D721Med (cell line): ENCODE measurements at regions not wholly inside any gene's neighbourhood (a gene's known extent, or its start where the extent isn't known, plus 50 kb on each side); places are given as distances from the start of the nearest gene placed in this dataset.

ENCODE experiments used
- DNase-seq: peaks from one replicate; pipeline ENCODE4 v3.0.0; 2011; ENCODE audit warnings: low spot score; ENCODE audit not compliant: insufficient read length
- FAIRE-seq: peaks from 2 replicates; lab custom pipeline; 2011; peaks lifted over from hg19 to GRCh38; lab: Jason Lieb, UNC
- TF ChIP-seq, protein P1 (sequence below): IDR thresholded peaks from 2 replicates; pipeline ENCODE4 v1.5.1; 2012; ENCODE audit warnings: mild to moderate bottlenecking, control low read depth; ENCODE audit not compliant: insufficient read depth; ENCODE audit errors: missing control alignments

DNA sequence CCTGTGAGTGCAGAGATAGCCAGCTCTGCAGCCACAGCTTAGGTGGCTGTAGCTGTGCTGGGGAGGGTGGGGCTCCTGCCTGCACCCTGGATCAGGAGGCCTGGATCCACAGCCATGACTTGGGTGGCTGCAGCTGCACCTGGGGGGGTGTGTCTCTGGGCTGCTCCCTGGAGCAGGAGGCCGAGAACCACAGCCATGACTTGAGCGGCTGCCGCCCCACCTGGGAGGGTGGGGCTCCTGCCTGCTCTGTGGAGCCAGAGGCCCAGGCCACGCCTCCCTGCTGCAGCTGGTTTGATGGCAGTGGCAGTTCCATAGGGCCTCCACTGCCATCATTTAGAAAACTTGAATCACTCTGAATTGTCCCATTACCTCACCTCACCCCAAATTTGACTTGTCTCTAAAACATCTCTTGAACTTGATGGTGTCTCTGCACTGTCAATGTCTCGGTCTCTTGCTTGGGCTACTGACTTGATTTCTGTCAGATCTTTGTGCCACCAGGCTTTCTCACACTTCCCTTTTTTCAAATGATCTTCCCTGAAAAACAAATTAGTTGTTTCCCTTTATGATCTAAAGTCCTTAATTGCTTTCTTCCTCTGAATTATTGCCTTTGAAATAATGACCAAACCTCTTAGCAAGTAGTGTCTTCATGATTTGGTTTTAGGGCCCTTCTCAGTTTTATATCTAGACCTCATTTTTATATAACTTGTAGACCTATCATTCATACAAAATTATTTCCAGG lies 313.2 kb upstream of the MME start:
- FAIRE-seq = no peak
- TF ChIP-seq, protein P1, sequence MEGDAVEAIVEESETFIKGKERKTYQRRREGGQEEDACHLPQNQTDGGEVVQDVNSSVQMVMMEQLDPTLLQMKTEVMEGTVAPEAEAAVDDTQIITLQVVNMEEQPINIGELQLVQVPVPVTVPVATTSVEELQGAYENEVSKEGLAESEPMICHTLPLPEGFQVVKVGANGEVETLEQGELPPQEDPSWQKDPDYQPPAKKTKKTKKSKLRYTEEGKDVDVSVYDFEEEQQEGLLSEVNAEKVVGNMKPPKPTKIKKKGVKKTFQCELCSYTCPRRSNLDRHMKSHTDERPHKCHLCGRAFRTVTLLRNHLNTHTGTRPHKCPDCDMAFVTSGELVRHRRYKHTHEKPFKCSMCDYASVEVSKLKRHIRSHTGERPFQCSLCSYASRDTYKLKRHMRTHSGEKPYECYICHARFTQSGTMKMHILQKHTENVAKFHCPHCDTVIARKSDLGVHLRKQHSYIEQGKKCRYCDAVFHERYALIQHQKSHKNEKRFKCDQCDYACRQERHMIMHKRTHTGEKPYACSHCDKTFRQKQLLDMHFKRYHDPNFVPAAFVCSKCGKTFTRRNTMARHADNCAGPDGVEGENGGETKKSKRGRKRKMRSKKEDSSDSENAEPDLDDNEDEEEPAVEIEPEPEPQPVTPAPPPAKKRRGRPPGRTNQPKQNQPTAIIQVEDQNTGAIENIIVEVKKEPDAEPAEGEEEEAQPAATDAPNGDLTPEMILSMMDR = no peak
- no peak for DNase-seq

DNA sequence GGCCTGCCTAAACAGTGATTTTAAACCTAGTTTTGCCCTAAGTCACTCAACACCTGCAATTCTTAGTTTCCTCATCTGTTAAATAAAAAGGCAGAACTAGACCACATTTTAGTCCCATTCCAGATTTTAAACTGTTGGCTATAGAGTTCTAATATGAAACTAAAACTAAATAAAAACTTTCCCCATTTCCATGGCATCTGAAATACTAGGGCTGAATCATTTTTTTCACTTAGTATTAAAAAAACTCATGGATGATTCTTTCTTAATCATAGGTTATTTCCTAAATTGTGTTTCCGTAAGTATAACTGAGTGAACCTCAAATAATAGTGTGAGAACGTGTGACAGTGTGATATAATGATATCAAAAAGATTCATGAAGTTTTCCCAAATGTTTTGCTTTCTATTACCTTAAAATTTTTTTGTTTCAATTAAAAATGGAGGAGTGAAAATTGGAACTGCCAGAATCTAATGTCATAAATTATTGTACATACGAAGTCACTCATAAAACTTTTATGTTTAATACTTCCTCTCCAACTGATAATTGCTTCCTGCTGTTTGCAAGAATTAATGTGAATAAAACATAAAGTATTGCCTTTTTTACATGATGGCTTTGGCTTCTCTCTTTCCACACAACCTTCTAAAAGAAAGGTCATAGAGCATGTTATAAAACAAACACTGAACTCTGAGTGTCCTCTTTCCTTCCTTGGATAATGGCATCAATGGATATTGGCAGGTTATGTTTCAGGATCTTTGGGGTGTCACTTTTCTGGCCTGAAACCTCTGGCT lies 315.1 kb upstream of the MME start:
- FAIRE-seq = no peak
- DNase-seq = no peak
- TF ChIP-seq, protein P1 = no peak

- DNase-seq = no peak
- FAIRE-seq = no peak
- TF ChIP-seq, protein P1 = no peak
These were observed 317.6 kb upstream of the MME start for GRCh38 chr3:154762486-154762885.

- TF ChIP-seq, protein P1 = no peak
- FAIRE-seq (no peak), DNase-seq (no peak)
These were observed 320.2 kb upstream of the MME start for GRCh38 chr3:154759966-154760365.

DNA sequence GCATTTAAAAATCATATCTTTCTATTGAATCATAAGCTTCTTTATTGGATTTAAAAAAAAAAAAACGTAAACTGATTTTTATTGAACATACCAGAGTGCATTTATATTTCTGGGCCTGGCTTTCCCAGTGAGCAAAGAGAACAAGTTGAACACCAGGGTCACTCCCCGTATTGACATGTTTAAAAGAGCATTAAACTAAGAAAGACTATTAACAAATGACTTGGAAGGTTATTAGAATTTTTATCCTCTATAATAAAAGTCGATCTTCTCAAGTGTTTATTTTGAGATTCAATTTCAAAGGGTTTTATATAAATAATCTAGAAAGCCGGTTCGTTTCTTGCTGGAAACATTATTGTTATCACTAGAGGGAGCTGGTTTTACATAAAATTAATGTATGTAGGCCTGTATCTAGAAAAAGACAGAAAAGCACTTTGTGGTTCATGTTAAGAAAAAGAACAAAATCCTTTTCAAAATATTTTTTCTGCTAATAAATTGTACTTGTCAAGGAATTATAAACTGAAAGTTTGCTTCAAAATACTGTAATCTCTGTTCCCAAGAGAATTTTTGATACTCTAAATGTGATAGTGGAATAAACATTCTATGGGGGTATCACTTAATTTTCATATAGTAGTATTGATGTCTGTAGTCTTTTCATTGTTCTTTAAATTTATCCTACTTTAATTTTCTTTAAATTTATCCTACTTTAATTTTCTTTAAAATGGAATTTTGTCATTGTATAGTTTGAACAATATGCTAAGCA lies 321.8 kb upstream of the MME start:
- FAIRE-seq (peak; percentile 35), DNase-seq (no peak)
- TF ChIP-seq, protein P1 = peak; percentile 50

DNA sequence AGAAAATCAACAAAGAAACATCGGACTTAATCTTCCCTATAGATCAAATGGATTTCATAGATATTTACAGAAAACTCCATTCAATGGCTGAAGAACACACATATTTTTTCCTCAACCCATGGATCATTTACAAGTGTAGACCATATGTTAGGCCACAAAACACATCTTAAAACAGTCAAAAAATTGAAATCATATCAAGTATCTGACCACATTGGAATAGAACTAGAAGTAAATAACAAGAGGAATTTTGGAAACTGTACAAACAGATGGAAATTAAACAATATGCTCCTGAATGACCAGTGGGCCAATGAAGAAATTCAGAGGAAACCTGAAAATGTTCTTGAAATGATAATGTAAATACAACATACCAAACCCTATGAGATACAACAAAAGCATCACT lies 323.1 kb upstream of the GPR149 start:
- TF ChIP-seq, protein P1 = no peak
- FAIRE-seq = peak; percentile 21
- DNase-seq = no peak
